ENCODE measurements at regions not wholly inside any gene's neighbourhood (a gene's known extent, or its start where the extent isn't known, plus 50 kb on each side); places are given as distances from the start of the nearest gene placed in this dataset.

DNA sequence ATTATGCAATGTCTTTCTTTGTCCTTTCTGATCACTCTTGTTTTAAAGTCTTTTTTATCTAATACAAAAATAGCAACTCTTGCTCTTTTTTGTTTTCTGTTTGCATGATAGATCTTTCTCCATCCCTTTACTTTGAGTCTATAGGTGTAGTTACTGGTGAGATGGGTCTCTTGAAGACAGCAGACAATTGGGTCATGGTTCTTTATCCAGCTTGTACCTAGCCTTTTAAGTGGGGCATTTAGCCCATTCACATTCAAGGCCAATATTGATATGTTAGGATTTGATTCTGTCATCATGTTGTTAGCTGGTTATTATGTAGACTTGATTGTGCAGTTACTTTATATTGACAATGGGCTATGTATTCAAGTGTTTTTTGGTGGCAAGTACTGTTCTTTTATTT lies 245.9 kb upstream of the TARS1 start:
- Histone ChIP-seq H3K79me2 (ENCODE audit: control insufficient read depth, insufficient read depth, low read length) (no peaks in the 10 kb centered on the region), H3K4me3 (ENCODE audit: control insufficient read depth in 2 of 3, extremely low read depth in 1 of 3, insufficient read depth in 2 of 3, low read depth in 1 of 3, low read length in 3 of 3) (no peak overlapping the region), H3K4me2 (ENCODE audit: control insufficient read depth, extremely low read depth, insufficient read depth, low read depth, low read length) (no peak overlapping the region), H4K20me1 (ENCODE audit: control insufficient read depth, extremely low read depth, insufficient read depth, low read length) (no peaks in the 10 kb centered on the region), H2AFZ (ENCODE audit: control insufficient read depth, low read length) (no peak overlapping the region), H3K9me3 (ENCODE audit: control insufficient read depth, low read depth, low read length) (no peaks in the 10 kb centered on the region), H3K27me3 (ENCODE audit: control insufficient read depth, extremely low read depth, insufficient read depth, low read length) (no peaks in the 10 kb centered on the region), H3K9me1 (ENCODE audit: control insufficient read depth, extremely low read depth, insufficient read depth, low read length) (no peaks in the 10 kb centered on the region), H3K9ac (ENCODE audit: control insufficient read depth, extremely low read depth, insufficient read depth, low read length) (no peak overlapping the region), H3K4me1 (ENCODE audit: control insufficient read depth, extremely low read depth, insufficient read depth, low read length) (peaks cover 7% of the 10 kb centered on the region), H3K36me3 (ENCODE audit: control insufficient read depth in 2 of 2, extremely low read depth in 1 of 2, insufficient read depth in 2 of 2, low read length in 2 of 2) (no peaks in the 10 kb centered on the region), H3K27ac (ENCODE audit: control insufficient read depth, insufficient read depth, low read length) (no peak overlapping the region)
- dilution Hi-C loops (cut with MboI; ENCODE audit: extremely low pct_ligation_motif_present, low sequenced_read_pairs): no loop called here
- TF ChIP-seq, protein P1, sequence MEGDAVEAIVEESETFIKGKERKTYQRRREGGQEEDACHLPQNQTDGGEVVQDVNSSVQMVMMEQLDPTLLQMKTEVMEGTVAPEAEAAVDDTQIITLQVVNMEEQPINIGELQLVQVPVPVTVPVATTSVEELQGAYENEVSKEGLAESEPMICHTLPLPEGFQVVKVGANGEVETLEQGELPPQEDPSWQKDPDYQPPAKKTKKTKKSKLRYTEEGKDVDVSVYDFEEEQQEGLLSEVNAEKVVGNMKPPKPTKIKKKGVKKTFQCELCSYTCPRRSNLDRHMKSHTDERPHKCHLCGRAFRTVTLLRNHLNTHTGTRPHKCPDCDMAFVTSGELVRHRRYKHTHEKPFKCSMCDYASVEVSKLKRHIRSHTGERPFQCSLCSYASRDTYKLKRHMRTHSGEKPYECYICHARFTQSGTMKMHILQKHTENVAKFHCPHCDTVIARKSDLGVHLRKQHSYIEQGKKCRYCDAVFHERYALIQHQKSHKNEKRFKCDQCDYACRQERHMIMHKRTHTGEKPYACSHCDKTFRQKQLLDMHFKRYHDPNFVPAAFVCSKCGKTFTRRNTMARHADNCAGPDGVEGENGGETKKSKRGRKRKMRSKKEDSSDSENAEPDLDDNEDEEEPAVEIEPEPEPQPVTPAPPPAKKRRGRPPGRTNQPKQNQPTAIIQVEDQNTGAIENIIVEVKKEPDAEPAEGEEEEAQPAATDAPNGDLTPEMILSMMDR (optimal IDR thresholded peaks at IDR 0.05 in 1 of 3, IDR thresholded peaks at IDR 0.05 in 1 of 3, conservative IDR thresholded peaks at IDR 0.05 in 1 of 3; ENCODE audit: extremely low read depth in 1 of 3, insufficient read depth in 2 of 3, low read length in 3 of 3): no peak
- TF ChIP-seq EZH2 (IDR thresholded peaks at IDR 0.05; ENCODE audit: low read length): no peak
- no peak for FAIRE-seq
- DNase-seq (ENCODE audit: low read depth, low spot score): no peak

DNA sequence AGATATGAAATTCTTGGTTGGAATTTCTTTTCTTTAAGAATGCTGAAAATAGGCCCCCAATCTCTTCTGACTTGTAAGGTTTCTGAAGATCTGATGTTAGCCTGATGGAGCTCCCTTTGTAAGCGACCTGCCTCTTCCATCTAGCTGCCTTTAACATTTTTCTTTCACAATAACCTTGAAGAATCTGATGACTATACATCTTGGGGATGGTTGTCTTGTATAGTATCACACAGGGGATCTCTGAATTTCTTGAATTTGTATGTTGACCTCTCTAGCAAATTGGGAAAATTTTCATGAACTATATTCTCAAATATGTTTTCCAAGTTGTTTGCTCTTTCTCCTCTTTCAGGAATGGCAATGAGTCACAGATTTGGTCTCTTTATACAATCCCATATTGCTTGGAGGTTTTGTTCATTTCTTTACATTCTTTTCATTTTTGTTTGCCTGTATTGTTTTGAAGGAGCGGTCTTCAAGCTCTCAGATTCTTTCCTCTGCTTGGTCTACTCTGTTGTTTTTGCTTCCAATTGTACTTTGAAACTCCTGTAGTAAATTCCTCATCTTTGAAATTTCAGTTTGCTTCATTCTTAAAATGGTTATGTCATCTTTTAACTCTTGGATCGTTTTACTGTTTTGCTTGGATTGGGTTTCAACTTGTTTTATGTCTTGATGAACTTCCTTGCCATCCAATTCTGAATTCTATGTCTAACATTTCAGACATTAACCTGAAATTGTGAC lies 245.2 kb upstream of the TARS1 start:
- Histone ChIP-seq H3K27me3 (ENCODE audit: control insufficient read depth, extremely low read depth, insufficient read depth, low read length) (no peaks in the 10 kb centered on the region), H3K4me1 (ENCODE audit: control insufficient read depth, extremely low read depth, insufficient read depth, low read length) (peaks cover 7% of the 10 kb centered on the region), H3K9ac (ENCODE audit: control insufficient read depth, extremely low read depth, insufficient read depth, low read length) (no peak overlapping the region), H3K79me2 (ENCODE audit: control insufficient read depth, insufficient read depth, low read length) (no peaks in the 10 kb centered on the region), H3K4me3 (ENCODE audit: control insufficient read depth in 2 of 3, extremely low read depth in 1 of 3, insufficient read depth in 2 of 3, low read depth in 1 of 3, low read length in 3 of 3) (no peak overlapping the region), H4K20me1 (ENCODE audit: control insufficient read depth, extremely low read depth, insufficient read depth, low read length) (no peaks in the 10 kb centered on the region), H3K9me3 (ENCODE audit: control insufficient read depth, low read depth, low read length) (no peaks in the 10 kb centered on the region), H3K4me2 (ENCODE audit: control insufficient read depth, extremely low read depth, insufficient read depth, low read depth, low read length) (peak overlapping the region; percentile 57), H3K9me1 (ENCODE audit: control insufficient read depth, extremely low read depth, insufficient read depth, low read length) (no peaks in the 10 kb centered on the region), H3K36me3 (ENCODE audit: control insufficient read depth in 2 of 2, extremely low read depth in 1 of 2, insufficient read depth in 2 of 2, low read length in 2 of 2) (no peaks in the 10 kb centered on the region), H3K27ac (ENCODE audit: control insufficient read depth, insufficient read depth, low read length) (no peak overlapping the region), H2AFZ (ENCODE audit: control insufficient read depth, low read length) (peak overlapping the region; percentile 60)
- DNase-seq (ENCODE audit: low read depth, low spot score) (no peak), FAIRE-seq (no peak)
- dilution Hi-C loops (cut with MboI; ENCODE audit: extremely low pct_ligation_motif_present, low sequenced_read_pairs): no loop called here
- no peak for TF ChIP-seq EZH2 (IDR thresholded peaks at IDR 0.05; ENCODE audit: low read length)
- TF ChIP-seq, protein P1 (optimal IDR thresholded peaks at IDR 0.05 in 1 of 3, IDR thresholded peaks at IDR 0.05 in 1 of 3, conservative IDR thresholded peaks at IDR 0.05 in 1 of 3; ENCODE audit: extremely low read depth in 1 of 3, insufficient read depth in 2 of 3, low read length in 3 of 3): no peak
